Fibroblast of lung (primary cell): ENCODE measurements at regions not wholly inside any gene's neighbourhood (a gene's known extent, or its start where the extent isn't known, plus 50 kb on each side); places are given as distances from the start of the nearest gene placed in this dataset.

Experiments used
- EZH2 ChIP-seq: IDR thresholded peaks from 2 replicates; pipeline ENCODE4 v1.5.1; 2012; ENCODE audit warnings: low read length, control low read depth, mild to moderate bottlenecking; ENCODE audit errors: missing control alignments
- TF ChIP-seq, protein P1 (sequence below), 2 donors: IDR thresholded peaks in 1 of 2; conservative IDR thresholded peaks in 1 of 2; 1 replicate in 1 of 2; 2 replicates in 1 of 2; pipeline ENCODE4 v1.5.1; 2011 to 2012; ENCODE audit warnings: low read length in 2 of 2, control low read depth in 1 of 2, inconsistent platforms in 1 of 2, low read depth in 1 of 2, mild to moderate bottlenecking in 1 of 2

DNA sequence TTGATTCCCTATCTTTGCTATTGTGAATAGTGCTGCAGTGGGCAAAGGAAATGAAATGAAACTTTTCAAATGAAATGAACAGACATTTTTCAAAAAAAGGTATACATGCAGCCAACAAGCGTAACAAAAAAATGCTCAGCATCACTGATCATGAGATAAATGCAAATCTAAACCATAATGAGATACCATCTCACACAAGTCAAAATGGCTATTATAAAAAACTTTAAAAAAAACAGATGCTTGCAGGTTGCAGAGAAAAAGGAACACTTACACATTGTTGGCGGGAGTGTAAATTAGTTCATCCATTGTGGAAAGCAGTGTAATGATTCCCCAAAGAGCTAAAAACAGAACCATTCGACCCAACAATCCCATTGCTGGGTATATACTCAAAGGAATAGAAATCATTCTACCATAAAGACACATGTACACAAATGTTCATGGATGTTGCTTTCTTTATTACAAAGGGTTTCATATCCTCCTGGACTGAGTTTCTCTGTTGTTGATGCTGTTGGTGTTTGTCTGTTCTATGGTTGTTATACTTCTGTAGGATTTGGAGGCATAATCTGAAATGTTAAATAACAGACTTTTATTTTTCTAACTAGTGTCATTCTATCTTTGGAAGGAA is 99.3 kb upstream of the SOX9 start:
- no peak for TF ChIP-seq EZH2
- TF ChIP-seq, protein P1, sequence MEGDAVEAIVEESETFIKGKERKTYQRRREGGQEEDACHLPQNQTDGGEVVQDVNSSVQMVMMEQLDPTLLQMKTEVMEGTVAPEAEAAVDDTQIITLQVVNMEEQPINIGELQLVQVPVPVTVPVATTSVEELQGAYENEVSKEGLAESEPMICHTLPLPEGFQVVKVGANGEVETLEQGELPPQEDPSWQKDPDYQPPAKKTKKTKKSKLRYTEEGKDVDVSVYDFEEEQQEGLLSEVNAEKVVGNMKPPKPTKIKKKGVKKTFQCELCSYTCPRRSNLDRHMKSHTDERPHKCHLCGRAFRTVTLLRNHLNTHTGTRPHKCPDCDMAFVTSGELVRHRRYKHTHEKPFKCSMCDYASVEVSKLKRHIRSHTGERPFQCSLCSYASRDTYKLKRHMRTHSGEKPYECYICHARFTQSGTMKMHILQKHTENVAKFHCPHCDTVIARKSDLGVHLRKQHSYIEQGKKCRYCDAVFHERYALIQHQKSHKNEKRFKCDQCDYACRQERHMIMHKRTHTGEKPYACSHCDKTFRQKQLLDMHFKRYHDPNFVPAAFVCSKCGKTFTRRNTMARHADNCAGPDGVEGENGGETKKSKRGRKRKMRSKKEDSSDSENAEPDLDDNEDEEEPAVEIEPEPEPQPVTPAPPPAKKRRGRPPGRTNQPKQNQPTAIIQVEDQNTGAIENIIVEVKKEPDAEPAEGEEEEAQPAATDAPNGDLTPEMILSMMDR (conservative IDR thresholded peaks at IDR 0.05 in 1 of 2, IDR thresholded peaks at IDR 0.05 in 1 of 2; ENCODE audit: low read depth in 1 of 2, low read length in 2 of 2), result no peak
